ENCODE measurements at regions not wholly inside any gene's neighbourhood (a gene's known extent, or its start where the extent isn't known, plus 50 kb on each side); places are given as distances from the start of the nearest gene placed in this dataset.

DNA sequence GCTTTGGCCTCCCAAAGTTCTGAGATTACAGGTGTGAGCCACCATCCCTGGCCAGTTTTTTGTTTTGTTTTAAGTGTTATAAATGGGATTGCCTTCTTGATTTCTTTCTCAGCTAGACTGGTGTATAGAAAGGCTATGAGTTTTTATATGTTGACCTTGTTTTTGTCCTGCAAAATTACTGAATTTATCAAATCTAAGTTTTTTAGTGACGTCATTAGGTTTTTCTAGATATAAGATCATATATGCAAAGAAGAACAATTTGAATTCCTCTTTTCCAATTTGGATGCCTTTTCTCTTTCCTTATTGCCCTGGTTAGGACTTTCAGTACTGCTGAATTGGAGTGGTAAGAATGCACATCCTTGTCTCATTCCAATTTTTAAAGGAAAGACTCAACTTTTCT is 81.3 kb upstream of the MOCS1 start:
- TF ChIP-seq, protein P1, sequence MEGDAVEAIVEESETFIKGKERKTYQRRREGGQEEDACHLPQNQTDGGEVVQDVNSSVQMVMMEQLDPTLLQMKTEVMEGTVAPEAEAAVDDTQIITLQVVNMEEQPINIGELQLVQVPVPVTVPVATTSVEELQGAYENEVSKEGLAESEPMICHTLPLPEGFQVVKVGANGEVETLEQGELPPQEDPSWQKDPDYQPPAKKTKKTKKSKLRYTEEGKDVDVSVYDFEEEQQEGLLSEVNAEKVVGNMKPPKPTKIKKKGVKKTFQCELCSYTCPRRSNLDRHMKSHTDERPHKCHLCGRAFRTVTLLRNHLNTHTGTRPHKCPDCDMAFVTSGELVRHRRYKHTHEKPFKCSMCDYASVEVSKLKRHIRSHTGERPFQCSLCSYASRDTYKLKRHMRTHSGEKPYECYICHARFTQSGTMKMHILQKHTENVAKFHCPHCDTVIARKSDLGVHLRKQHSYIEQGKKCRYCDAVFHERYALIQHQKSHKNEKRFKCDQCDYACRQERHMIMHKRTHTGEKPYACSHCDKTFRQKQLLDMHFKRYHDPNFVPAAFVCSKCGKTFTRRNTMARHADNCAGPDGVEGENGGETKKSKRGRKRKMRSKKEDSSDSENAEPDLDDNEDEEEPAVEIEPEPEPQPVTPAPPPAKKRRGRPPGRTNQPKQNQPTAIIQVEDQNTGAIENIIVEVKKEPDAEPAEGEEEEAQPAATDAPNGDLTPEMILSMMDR (conservative IDR thresholded peaks at IDR 0.05; ENCODE audit: low read depth, low read length), result no peak
- no peak for TF ChIP-seq EZH2 (IDR thresholded peaks at IDR 0.05; ENCODE audit: borderline replicate concordance, low read depth, low read length, poor library complexity, severe bottlenecking)

Data from A673 (cell line).